Retina (tissue), 1 donor: ENCODE measurements at regions not wholly inside any gene's neighbourhood (a gene's known extent, or its start where the extent isn't known, plus 50 kb on each side); places are given as distances from the start of the nearest gene placed in this dataset.
"Not testable (repeated sequence)": the region's sequence is repeated elsewhere in the genome, so short reads cannot be mapped to it uniquely, and the experiment has no call there.

Source experiments
- DNase-seq: peaks from one replicate; pipeline ENCODE4 v3.0.0-alpha.2; 2016

GRCh38 chr15:53843166-53843565, 83.7 kb upstream of the WDR72 start:
- DNase-seq: no peak

- DNase-seq: no peak
Measured at GRCh38 chr15:53841651-53842050, 82.2 kb upstream of the WDR72 start.

- DNase-seq: no peak
Measured at GRCh38 chr15:53840681-53841080, 81.2 kb upstream of the WDR72 start.

GRCh38 chr15:53837263-53837662, 77.8 kb upstream of the WDR72 start:
- no peak for DNase-seq

GRCh38 chr15:53836618-53837017, 77.2 kb upstream of the WDR72 start:
- DNase-seq: no peak

- DNase-seq: no peak
Measured at GRCh38 chr15:53835309-53835708, 75.8 kb upstream of the WDR72 start.

GRCh38 chr15:53834214-53834613, 74.8 kb upstream of the WDR72 start:
- DNase-seq: no peak

- no peak for DNase-seq
Measured at GRCh38 chr15:53833134-53833624, 73.7 kb upstream of the WDR72 start.

GRCh38 chr15:53831907-53832770, 72.7 kb upstream of the WDR72 start:
- DNase-seq: no peak

- no peak for DNase-seq
Measured at GRCh38 chr15:53830707-53831386, 71.4 kb upstream of the WDR72 start.

- no peak for DNase-seq
Measured at GRCh38 chr15:53829923-53830459, 70.5 kb upstream of the WDR72 start.

- DNase-seq: no peak
Measured at GRCh38 chr15:53829471-53829870, 70.0 kb upstream of the WDR72 start.

GRCh38 chr15:53827355-53827754, 67.9 kb upstream of the WDR72 start:
- DNase-seq: no peak

- DNase-seq: no peak
Measured at GRCh38 chr15:53811530-53811929, 52.1 kb upstream of the WDR72 start.

GRCh38 chr15:53810306-53810705, 50.8 kb upstream of the WDR72 start:
- not testable (repeated sequence) for DNase-seq
